ENCODE measurements at regions not wholly inside any gene's neighbourhood (a gene's known extent, or its start where the extent isn't known, plus 50 kb on each side); places are given as distances from the start of the nearest gene placed in this dataset.
"Not testable (repeated sequence)": the region's sequence is repeated elsewhere in the genome, so short reads cannot be mapped to it uniquely, and the experiment has no call there.

DNA sequence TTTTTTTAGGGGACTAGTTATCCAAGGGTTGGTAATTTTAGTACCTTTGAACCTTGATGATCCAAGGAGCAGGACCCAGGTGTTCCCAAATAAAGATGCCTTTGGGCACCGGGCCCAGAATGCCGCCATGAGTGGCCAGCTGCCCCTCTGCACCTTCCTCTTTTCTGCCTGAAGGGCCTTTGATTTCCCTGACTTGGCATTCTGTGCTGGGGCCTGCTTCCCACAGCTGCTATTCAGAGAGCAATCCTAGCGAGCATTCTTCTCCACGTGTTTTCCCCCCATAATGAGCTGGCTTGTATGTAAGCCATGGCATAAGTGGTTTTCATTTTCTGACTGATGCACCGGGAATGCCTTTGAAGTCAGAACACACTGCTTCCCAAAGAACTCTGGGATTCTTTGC lies 77.6 kb upstream of the FAM72C start:
- TF ChIP-seq RAD21 (IDR thresholded peaks at IDR 0.05; ENCODE audit: low read length): not testable (repeated sequence)
- TF ChIP-seq, protein P1, sequence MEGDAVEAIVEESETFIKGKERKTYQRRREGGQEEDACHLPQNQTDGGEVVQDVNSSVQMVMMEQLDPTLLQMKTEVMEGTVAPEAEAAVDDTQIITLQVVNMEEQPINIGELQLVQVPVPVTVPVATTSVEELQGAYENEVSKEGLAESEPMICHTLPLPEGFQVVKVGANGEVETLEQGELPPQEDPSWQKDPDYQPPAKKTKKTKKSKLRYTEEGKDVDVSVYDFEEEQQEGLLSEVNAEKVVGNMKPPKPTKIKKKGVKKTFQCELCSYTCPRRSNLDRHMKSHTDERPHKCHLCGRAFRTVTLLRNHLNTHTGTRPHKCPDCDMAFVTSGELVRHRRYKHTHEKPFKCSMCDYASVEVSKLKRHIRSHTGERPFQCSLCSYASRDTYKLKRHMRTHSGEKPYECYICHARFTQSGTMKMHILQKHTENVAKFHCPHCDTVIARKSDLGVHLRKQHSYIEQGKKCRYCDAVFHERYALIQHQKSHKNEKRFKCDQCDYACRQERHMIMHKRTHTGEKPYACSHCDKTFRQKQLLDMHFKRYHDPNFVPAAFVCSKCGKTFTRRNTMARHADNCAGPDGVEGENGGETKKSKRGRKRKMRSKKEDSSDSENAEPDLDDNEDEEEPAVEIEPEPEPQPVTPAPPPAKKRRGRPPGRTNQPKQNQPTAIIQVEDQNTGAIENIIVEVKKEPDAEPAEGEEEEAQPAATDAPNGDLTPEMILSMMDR (IDR thresholded peaks at IDR 0.05): not testable (repeated sequence)

Data from SK-N-SH (cell line).